ENCODE measurements at regions not wholly inside any gene's neighbourhood (a gene's known extent, or its start where the extent isn't known, plus 50 kb on each side); places are given as distances from the start of the nearest gene placed in this dataset.
"Not testable (repeated sequence)": the region's sequence is repeated elsewhere in the genome, so short reads cannot be mapped to it uniquely, and the experiment has no call there.

GRCh38 chr3:8156831-8157230 lies 344.8 kb upstream of the LMCD1 start:
- H3K4me3 Mint-ChIP-seq = no peak overlapping the region
- ChIA-PET CTCF (no interaction called here), POLR2A (no interaction called here)
- H3K27ac Mint-ChIP-seq = no peak overlapping the region
- H3K27me3 Mint-ChIP-seq (ENCODE audit: low read depth) = no peaks in the 10 kb centered on the region
- no peak for ATAC-seq
- DNase-seq = no peak
- H3K36me3 Mint-ChIP-seq (ENCODE audit: low read depth) = no peaks in the 10 kb centered on the region
- no peaks in the 10 kb centered on the region for H3K4me1 Mint-ChIP-seq (ENCODE audit: low read depth)
- no peaks in the 10 kb centered on the region for H3K9me3 Mint-ChIP-seq (ENCODE audit: insufficient read depth)

GRCh38 chr3:8157640-8158039 lies 344.0 kb upstream of the LMCD1 start:
- POLR2A ChIA-PET = no interaction called here
- no peak overlapping the region for H3K4me3 Mint-ChIP-seq
- H3K27ac Mint-ChIP-seq = no peak overlapping the region
- CTCF ChIA-PET = no interaction called here
- H3K9me3 Mint-ChIP-seq (ENCODE audit: insufficient read depth) = no peaks in the 10 kb centered on the region
- ATAC-seq (no peak), DNase-seq (no peak)
- no peaks in the 10 kb centered on the region for H3K27me3 Mint-ChIP-seq (ENCODE audit: low read depth)
- H3K36me3 Mint-ChIP-seq (ENCODE audit: low read depth) = no peaks in the 10 kb centered on the region
- H3K4me1 Mint-ChIP-seq (ENCODE audit: low read depth) = no peaks in the 10 kb centered on the region

GRCh38 chr3:8164145-8164544 lies 337.5 kb upstream of the LMCD1 start:
- ChIA-PET POLR2A (no interaction called here), CTCF (no interaction called here)
- Mint-ChIP-seq H3K4me3 (no peak overlapping the region), H3K27ac (no peak overlapping the region), H3K9me3 (ENCODE audit: insufficient read depth) (peaks cover 5% of the 10 kb centered on the region), H3K27me3 (ENCODE audit: low read depth) (no peaks in the 10 kb centered on the region), H3K4me1 (ENCODE audit: low read depth) (no peaks in the 10 kb centered on the region), H3K36me3 (ENCODE audit: low read depth) (no peaks in the 10 kb centered on the region)
- DNase-seq (no peak), ATAC-seq (no peak)

- H3K27me3 Mint-ChIP-seq (ENCODE audit: low read depth) = no peaks in the 10 kb centered on the region
These were observed 335.6 kb upstream of the LMCD1 start for GRCh38 chr3:8166014-8166413.

GRCh38 chr3:8170971-8171508 lies 330.6 kb upstream of the LMCD1 start:
- no peaks in the 10 kb centered on the region for H3K4me1 Mint-ChIP-seq (ENCODE audit: low read depth)
- ATAC-seq (no peak), DNase-seq (no peak)
- no peaks in the 10 kb centered on the region for H3K27me3 Mint-ChIP-seq (ENCODE audit: low read depth)
- peaks cover 5% of the 10 kb centered on the region for H3K9me3 Mint-ChIP-seq (ENCODE audit: insufficient read depth)
- no peak overlapping the region for H3K27ac Mint-ChIP-seq
- CTCF ChIA-PET = interaction anchor here (0.9 kb wide), 1 partner anchor 69 kb away, joined by 4 read pairs; no protein-coding TSS in a partner anchor
- POLR2A ChIA-PET = no interaction called here
- H3K36me3 Mint-ChIP-seq (ENCODE audit: low read depth) = no peaks in the 10 kb centered on the region
- no peak overlapping the region for H3K4me3 Mint-ChIP-seq

More at GRCh38 chr3:8166014-8166413, 335.6 kb upstream of the LMCD1 start:
- ChIA-PET CTCF (no interaction called here), POLR2A (no interaction called here)
- Mint-ChIP-seq H3K9me3 (ENCODE audit: insufficient read depth) (peaks cover 5% of the 10 kb centered on the region), H3K27ac (no peak overlapping the region), H3K4me1 (ENCODE audit: low read depth) (no peaks in the 10 kb centered on the region), H3K4me3 (no peak overlapping the region), H3K36me3 (ENCODE audit: low read depth) (no peaks in the 10 kb centered on the region)
- ATAC-seq (no peak), DNase-seq (no peak)

GRCh38 chr3:8173892-8174291 lies 327.7 kb upstream of the LMCD1 start:
- Mint-ChIP-seq H3K27ac (no peak overlapping the region), H3K4me3 (no peak overlapping the region), H3K36me3 (ENCODE audit: low read depth) (no peaks in the 10 kb centered on the region), H3K9me3 (ENCODE audit: insufficient read depth) (no peaks in the 10 kb centered on the region), H3K27me3 (ENCODE audit: low read depth) (no peaks in the 10 kb centered on the region), H3K4me1 (ENCODE audit: low read depth) (no peaks in the 10 kb centered on the region)
- POLR2A ChIA-PET = no interaction called here
- ATAC-seq (no peak), DNase-seq (no peak)
- CTCF ChIA-PET = no interaction called here

GRCh38 chr3:8176759-8177483 lies 324.7 kb upstream of the LMCD1 start:
- H3K36me3 Mint-ChIP-seq (ENCODE audit: low read depth); H3K4me1 Mint-ChIP-seq (ENCODE audit: low read depth); ATAC-seq; H3K9me3 Mint-ChIP-seq (ENCODE audit: insufficient read depth); POLR2A ChIA-PET; H3K27ac Mint-ChIP-seq; DNase-seq; H3K4me3 Mint-ChIP-seq; CTCF ChIA-PET; H3K27me3 Mint-ChIP-seq (ENCODE audit: low read depth): not testable (repeated sequence)

GRCh38 chr3:8178516-8178915 lies 323.1 kb upstream of the LMCD1 start:
- ATAC-seq; H3K9me3 Mint-ChIP-seq (ENCODE audit: insufficient read depth); DNase-seq; POLR2A ChIA-PET; H3K27ac Mint-ChIP-seq; H3K27me3 Mint-ChIP-seq (ENCODE audit: low read depth); H3K4me1 Mint-ChIP-seq (ENCODE audit: low read depth); CTCF ChIA-PET; H3K36me3 Mint-ChIP-seq (ENCODE audit: low read depth); H3K4me3 Mint-ChIP-seq: not testable (repeated sequence)

- ChIA-PET CTCF (no interaction called here), POLR2A (no interaction called here)
- Mint-ChIP-seq H3K9me3 (ENCODE audit: insufficient read depth) (no peaks in the 10 kb centered on the region), H3K27ac (no peak overlapping the region), H3K4me3 (no peak overlapping the region), H3K27me3 (ENCODE audit: low read depth) (no peaks in the 10 kb centered on the region), H3K4me1 (ENCODE audit: low read depth) (no peaks in the 10 kb centered on the region), H3K36me3 (ENCODE audit: low read depth) (no peaks in the 10 kb centered on the region)
- ATAC-seq (no peak), DNase-seq (no peak)
These were observed 318.7 kb upstream of the LMCD1 start for GRCh38 chr3:8182904-8183303.

GRCh38 chr3:8183627-8184026 lies 318.0 kb upstream of the LMCD1 start:
- no peaks in the 10 kb centered on the region for H3K27me3 Mint-ChIP-seq (ENCODE audit: low read depth)
- H3K4me3 Mint-ChIP-seq = no peak overlapping the region
- DNase-seq (no peak), ATAC-seq (no peak)
- no peaks in the 10 kb centered on the region for H3K36me3 Mint-ChIP-seq (ENCODE audit: low read depth)
- H3K27ac Mint-ChIP-seq = no peak overlapping the region
- H3K4me1 Mint-ChIP-seq (ENCODE audit: low read depth) = no peaks in the 10 kb centered on the region
- CTCF ChIA-PET = no interaction called here
- H3K9me3 Mint-ChIP-seq (ENCODE audit: insufficient read depth) = no peaks in the 10 kb centered on the region
- POLR2A ChIA-PET = no interaction called here

GRCh38 chr3:8186213-8186612 lies 315.4 kb upstream of the LMCD1 start:
- Mint-ChIP-seq H3K27me3 (ENCODE audit: low read depth) (no peaks in the 10 kb centered on the region), H3K4me3 (no peak overlapping the region), H3K27ac (no peak overlapping the region), H3K4me1 (ENCODE audit: low read depth) (no peaks in the 10 kb centered on the region), H3K36me3 (ENCODE audit: low read depth) (no peaks in the 10 kb centered on the region), H3K9me3 (ENCODE audit: insufficient read depth) (no peaks in the 10 kb centered on the region)
- ATAC-seq (no peak), DNase-seq (no peak)
- ChIA-PET CTCF (no interaction called here), POLR2A (no interaction called here)

- ATAC-seq (no peak), DNase-seq (no peak)
- H3K27me3 Mint-ChIP-seq (ENCODE audit: low read depth) = no peaks in the 10 kb centered on the region
- ChIA-PET CTCF (no interaction called here), POLR2A (no interaction called here)
- H3K9me3 Mint-ChIP-seq (ENCODE audit: insufficient read depth) = no peaks in the 10 kb centered on the region
- no peaks in the 10 kb centered on the region for H3K4me1 Mint-ChIP-seq (ENCODE audit: low read depth)
- H3K36me3 Mint-ChIP-seq (ENCODE audit: low read depth) = no peaks in the 10 kb centered on the region
- no peak overlapping the region for H3K27ac Mint-ChIP-seq
- no peak overlapping the region for H3K4me3 Mint-ChIP-seq
These were observed 313.6 kb upstream of the LMCD1 start for GRCh38 chr3:8187996-8188395.

- ChIA-PET CTCF (no interaction called here), POLR2A (no interaction called here)
- Mint-ChIP-seq H3K9me3 (ENCODE audit: insufficient read depth) (no peaks in the 10 kb centered on the region), H3K4me3 (no peak overlapping the region), H3K27me3 (ENCODE audit: low read depth) (no peaks in the 10 kb centered on the region), H3K27ac (no peak overlapping the region), H3K36me3 (ENCODE audit: low read depth) (no peaks in the 10 kb centered on the region), H3K4me1 (ENCODE audit: low read depth) (no peaks in the 10 kb centered on the region)
- DNase-seq = no peak
- no peak for ATAC-seq
These were observed 312.6 kb upstream of the LMCD1 start for GRCh38 chr3:8189051-8189450.

Data from activated CD8-positive, alpha-beta T cell treated with anti-CD3 and anti-CD28 coated beads, Interleukin-2, amount 10 ng/mL, durations not matched to agents 7 days and 5 days (primary cell).